ENCODE measurements at regions not wholly inside any gene's neighbourhood (a gene's known extent, or its start where the extent isn't known, plus 50 kb on each side); places are given as distances from the start of the nearest gene placed in this dataset.

GRCh38 chr15:25969886-25970285 is 106.8 kb upstream of the ATP10A start:
- TF ChIP-seq POLR2AphosphoS5 (IDR thresholded peaks at IDR 0.05; ENCODE audit: low read depth, low read length) (no peak), TAF1 (IDR thresholded peaks at IDR 0.05; ENCODE audit: borderline replicate concordance, insufficient read depth, low read length) (no peak), REST (IDR thresholded peaks at IDR 0.05; ENCODE audit: insufficient read depth in 1 of 2, low read depth in 2 of 2, low read length in 2 of 2) (no peak), SIN3A (IDR thresholded peaks at IDR 0.05; ENCODE audit: borderline replicate concordance, insufficient read depth, low read length) (no peak)
